ENCODE measurements at regions not wholly inside any gene's neighbourhood (a gene's known extent, or its start where the extent isn't known, plus 50 kb on each side); places are given as distances from the start of the nearest gene placed in this dataset.

- H3K27me3 ChIP-seq: no peaks in the 10 kb centered on the region
- H3K9me3 ChIP-seq: no peaks in the 10 kb centered on the region
- no peak overlapping the region for H3K27ac ChIP-seq
- TF ChIP-seq, protein P1, sequence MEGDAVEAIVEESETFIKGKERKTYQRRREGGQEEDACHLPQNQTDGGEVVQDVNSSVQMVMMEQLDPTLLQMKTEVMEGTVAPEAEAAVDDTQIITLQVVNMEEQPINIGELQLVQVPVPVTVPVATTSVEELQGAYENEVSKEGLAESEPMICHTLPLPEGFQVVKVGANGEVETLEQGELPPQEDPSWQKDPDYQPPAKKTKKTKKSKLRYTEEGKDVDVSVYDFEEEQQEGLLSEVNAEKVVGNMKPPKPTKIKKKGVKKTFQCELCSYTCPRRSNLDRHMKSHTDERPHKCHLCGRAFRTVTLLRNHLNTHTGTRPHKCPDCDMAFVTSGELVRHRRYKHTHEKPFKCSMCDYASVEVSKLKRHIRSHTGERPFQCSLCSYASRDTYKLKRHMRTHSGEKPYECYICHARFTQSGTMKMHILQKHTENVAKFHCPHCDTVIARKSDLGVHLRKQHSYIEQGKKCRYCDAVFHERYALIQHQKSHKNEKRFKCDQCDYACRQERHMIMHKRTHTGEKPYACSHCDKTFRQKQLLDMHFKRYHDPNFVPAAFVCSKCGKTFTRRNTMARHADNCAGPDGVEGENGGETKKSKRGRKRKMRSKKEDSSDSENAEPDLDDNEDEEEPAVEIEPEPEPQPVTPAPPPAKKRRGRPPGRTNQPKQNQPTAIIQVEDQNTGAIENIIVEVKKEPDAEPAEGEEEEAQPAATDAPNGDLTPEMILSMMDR (IDR thresholded peaks at IDR 0.05): no peak
- no peaks in the 10 kb centered on the region for H3K4me1 ChIP-seq
- no peak for DNase-seq
- no peaks in the 10 kb centered on the region for H3K36me3 ChIP-seq
- no peak overlapping the region for H3K4me3 ChIP-seq
- H3K9ac ChIP-seq (ENCODE audit: low read depth in 2 of 2, low read length in 2 of 2): no peak overlapping the region
- intact Hi-C loops (cut with DNase I): no loop called here
These were observed 1202.9 kb upstream of the CDH8 start for GRCh38 chr16:63239065-63239570.

- no peak overlapping the region for H3K4me3 ChIP-seq
- H3K4me1 ChIP-seq: no peaks in the 10 kb centered on the region
- no peaks in the 10 kb centered on the region for H3K27me3 ChIP-seq
- H3K9me3 ChIP-seq: no peaks in the 10 kb centered on the region
- TF ChIP-seq, protein P1 (IDR thresholded peaks at IDR 0.05): no peak
- H3K27ac ChIP-seq: no peak overlapping the region
- no peak overlapping the region for H3K9ac ChIP-seq (ENCODE audit: low read depth in 2 of 2, low read length in 2 of 2)
- H3K36me3 ChIP-seq: no peaks in the 10 kb centered on the region
- intact Hi-C loops (cut with DNase I): no loop called here
- peak; percentile 17 for DNase-seq
These were observed 1194.3 kb upstream of the CDH8 start for GRCh38 chr16:63230421-63231040.

DNA sequence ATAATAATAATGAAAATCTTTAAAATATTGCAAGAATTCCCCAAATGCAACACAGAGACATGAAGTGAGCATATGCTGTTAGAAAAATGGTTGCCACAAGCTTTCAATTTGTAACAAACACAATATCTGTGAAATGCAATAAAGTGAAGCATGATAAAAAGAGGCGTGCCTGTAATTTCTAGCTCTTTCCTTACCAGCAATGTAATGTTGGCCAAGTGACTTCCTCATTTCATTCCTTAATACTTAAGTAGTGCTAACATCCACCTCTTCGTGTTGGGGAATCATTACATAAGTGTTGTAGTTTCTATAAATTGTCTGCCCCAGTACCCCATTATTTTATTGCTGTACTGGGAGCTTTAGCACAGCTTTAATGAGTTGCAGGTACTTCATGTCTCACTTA is 1192.0 kb upstream of the CDH8 start:
- intact Hi-C loops (cut with DNase I): no loop called here
- Histone ChIP-seq H3K36me3 (no peaks in the 10 kb centered on the region), H3K27me3 (no peaks in the 10 kb centered on the region)

GRCh38 chr16:63223851-63224250 is 1187.6 kb upstream of the CDH8 start:
- DNase-seq: no peak
- intact Hi-C loops (cut with DNase I): no loop called here
- Histone ChIP-seq H3K4me3 (no peak overlapping the region), H3K27ac (no peak overlapping the region), H3K4me1 (no peaks in the 10 kb centered on the region), H3K36me3 (no peaks in the 10 kb centered on the region), H3K9ac (ENCODE audit: low read depth in 2 of 2, low read length in 2 of 2) (no peak overlapping the region), H3K9me3 (no peaks in the 10 kb centered on the region), H3K27me3 (no peaks in the 10 kb centered on the region)
- TF ChIP-seq, protein P1 (IDR thresholded peaks at IDR 0.05): no peak

More for the DNA sequence above, 1192.0 kb upstream of the CDH8 start:
- DNase-seq: no peak
- no peak overlapping the region for H3K27ac ChIP-seq
- no peak overlapping the region for H3K4me3 ChIP-seq
- no peaks in the 10 kb centered on the region for H3K9me3 ChIP-seq
- TF ChIP-seq, protein P1 (IDR thresholded peaks at IDR 0.05): no peak
- H3K9ac ChIP-seq (ENCODE audit: low read depth in 2 of 2, low read length in 2 of 2): no peak overlapping the region
- H3K4me1 ChIP-seq: no peaks in the 10 kb centered on the region

DNA sequence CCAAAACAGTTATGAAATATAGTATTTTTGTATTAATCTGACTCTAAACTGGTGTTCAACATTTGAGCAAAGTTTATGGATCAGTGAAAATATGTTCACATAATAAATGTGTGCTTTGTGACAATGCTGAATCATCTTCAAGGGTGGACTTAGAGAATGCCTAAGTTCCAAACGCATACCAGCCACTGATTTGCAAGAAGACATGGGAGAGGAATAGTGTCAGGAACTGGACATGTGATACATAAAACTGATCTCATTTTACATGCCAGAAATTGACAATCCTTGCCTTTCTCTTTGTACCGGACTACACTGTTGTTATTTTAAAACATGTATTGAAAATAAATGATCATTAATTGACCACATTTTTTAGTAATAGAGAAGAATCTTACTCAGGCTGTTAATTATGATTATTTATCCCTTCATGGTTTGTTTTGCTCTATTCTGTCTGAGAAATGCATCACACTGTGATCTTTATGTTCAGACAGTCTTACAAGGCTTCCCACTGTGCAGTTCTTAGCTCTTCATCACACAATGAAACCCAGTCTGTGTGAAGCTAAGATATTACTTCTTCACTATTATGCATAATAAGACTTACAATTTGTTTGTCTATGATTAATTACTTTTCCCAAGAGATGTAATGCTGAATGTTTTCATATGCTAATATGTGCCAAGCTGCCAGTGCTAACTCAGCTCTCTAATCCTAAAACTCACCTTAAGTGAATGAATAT is 1180.6 kb upstream of the CDH8 start:
- TF ChIP-seq, protein P1 (IDR thresholded peaks at IDR 0.05): no peak
- no peaks in the 10 kb centered on the region for H3K4me1 ChIP-seq
- no peak overlapping the region for H3K9ac ChIP-seq (ENCODE audit: low read depth in 2 of 2, low read length in 2 of 2)
- intact Hi-C loops (cut with DNase I): no loop called here
- H3K9me3 ChIP-seq: no peaks in the 10 kb centered on the region
- no peak overlapping the region for H3K4me3 ChIP-seq
- no peak overlapping the region for H3K27ac ChIP-seq
- no peaks in the 10 kb centered on the region for H3K27me3 ChIP-seq
- H3K36me3 ChIP-seq: no peaks in the 10 kb centered on the region
- DNase-seq: no peak

Measured in colonic mucosa (tissue), 4 donors.